ENCODE measurements at regions not wholly inside any gene's neighbourhood (a gene's known extent, or its start where the extent isn't known, plus 50 kb on each side); places are given as distances from the start of the nearest gene placed in this dataset.
"Not testable (repeated sequence)": the region's sequence is repeated elsewhere in the genome, so short reads cannot be mapped to it uniquely, and the experiment has no call there.

- peak; percentile 36 for DNase-seq (ENCODE audit: low spot score)
Observed at GRCh38 chr4:131644619-131645018, 1504.5 kb upstream of the PCDH10 start.

- DNase-seq (ENCODE audit: low spot score), result no peak
Observed at GRCh38 chr4:131649227-131649626, 1499.9 kb upstream of the PCDH10 start.

- no peak for DNase-seq (ENCODE audit: low spot score)
Observed at GRCh38 chr4:131650951-131651350, 1498.1 kb upstream of the PCDH10 start.

DNA sequence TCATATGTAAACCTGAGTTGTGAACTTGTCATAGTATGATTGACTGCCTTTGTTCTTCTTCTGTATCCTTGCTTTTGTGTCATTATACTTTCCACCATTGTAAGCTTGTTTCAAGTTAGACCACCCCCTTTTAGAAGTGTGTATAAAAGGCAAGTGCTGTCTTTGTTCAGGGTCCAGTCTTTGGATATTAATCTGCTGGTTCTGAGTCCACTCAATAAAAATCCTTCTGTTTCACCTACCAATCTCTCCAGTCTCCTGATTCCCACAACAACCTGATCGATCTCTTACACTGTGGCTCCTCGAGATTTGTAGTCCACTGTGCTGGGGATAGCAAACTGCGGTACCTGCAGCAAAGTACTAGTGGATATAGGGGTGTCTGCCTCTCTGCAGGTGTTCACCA lies 1465.8 kb upstream of the PCDH10 start:
- DNase-seq (ENCODE audit: low spot score), result not testable (repeated sequence)

DNA sequence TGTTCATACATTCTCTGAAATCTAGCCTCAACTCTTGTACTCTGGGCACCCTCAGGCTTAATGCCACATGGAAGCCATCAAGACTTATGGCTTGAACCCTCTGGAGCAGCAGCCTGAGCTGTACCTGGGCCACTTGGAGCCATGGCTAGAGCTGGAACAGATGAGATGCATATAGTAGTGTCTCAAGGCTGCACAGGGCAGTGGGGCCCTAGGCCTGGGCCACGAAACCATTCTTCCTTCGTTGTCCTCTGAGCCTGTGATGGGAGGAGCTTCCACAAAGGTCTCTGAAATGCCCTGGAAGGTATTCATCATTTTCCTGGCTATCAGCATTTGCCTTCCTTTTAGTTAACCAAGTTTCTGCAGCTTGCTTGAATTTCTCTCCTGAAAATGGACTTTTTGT lies 1427.2 kb upstream of the PCDH10 start:
- DNase-seq (ENCODE audit: low spot score), result no peak

DNA sequence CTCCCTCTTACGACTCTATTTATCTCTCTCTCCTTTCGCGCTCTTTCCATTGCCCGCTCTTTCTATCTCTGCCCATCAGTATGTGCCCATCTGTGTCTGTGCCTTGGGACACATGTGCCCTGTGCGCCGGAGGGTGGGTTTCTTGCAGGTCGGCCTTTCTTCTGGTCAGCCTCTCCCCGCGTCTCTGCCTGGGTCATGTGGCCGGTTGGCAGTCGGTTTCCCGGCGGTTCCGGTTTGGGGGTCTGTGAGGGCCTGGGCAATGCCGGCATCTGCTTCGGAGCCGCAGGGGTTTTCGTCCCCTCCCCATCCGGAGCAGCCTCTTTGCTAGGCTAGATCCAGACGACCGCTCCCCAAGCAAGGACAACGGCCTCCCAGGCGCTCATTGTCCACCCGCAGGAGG lies 1426.0 kb upstream of the PCDH10 start:
- not testable (repeated sequence) for DNase-seq (ENCODE audit: low spot score)

- peak; percentile 70 for DNase-seq (ENCODE audit: low spot score)
Observed at GRCh38 chr4:131724847-131725246, 1424.2 kb upstream of the PCDH10 start.

DNA sequence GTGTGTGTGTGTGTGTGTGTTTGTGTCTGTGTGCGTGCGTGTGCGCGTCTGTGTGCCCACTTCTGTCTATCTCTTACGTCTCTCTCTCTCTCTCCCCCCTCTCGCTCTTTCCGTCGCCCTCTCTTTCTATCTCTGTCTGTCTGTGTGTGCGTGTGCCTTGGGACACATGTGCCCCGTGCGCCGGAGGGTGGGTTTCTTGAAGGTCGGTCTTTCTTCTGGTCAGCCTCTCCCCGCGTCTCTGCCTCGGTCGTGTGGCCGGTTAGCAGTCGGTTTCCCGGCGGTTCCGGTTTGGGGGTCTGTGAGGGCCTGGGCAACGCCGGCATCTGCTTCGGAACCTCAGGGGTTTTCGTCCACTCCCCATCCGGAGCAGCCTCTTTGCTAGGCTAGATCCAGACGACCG lies 1423.6 kb upstream of the PCDH10 start:
- not testable (repeated sequence) for DNase-seq (ENCODE audit: low spot score)

- DNase-seq (ENCODE audit: low spot score), result not testable (repeated sequence)
Observed at GRCh38 chr4:131726940-131727339, 1422.2 kb upstream of the PCDH10 start.

- not testable (repeated sequence) for DNase-seq (ENCODE audit: low spot score)
Observed at GRCh38 chr4:131727418-131727817, 1421.7 kb upstream of the PCDH10 start.

- not testable (repeated sequence) for DNase-seq (ENCODE audit: low spot score)
Observed at GRCh38 chr4:131729205-131729604, 1419.9 kb upstream of the PCDH10 start.

DNA sequence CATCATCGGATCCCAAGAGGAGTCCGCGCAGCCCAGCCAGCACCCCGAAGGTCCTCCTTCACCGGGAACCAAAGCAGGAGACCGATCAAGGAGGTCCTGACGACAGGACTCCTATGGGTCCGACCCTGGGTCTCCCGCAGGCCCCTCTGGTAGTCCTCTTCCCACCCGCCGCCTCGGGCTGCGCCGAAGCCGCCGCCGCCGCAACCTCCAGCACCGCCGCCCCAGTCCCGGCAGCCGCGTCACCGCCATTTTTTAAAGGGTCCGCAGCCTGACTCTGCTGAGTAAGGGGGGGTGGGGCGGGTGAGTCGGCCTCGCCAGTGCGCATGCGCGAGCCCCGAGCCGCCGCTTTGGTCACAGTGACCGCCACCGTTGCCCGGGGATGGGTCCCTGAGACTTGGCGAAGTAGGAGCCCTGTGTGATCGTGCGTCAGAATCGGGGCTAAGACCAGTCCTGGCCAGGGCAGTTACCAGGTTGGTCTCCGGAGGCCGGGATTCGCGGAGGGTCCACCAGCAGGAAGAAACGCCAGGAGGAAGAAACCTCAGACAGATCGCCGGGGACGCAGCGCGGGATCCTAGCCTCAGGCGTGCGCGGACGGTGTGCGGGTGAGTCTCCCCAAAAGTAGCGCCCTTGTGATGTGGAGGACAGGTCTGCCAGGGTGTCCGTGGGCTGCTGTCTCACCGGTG lies 1419.2 kb upstream of the PCDH10 start:
- DNase-seq (ENCODE audit: low spot score), result not testable (repeated sequence)

DNA sequence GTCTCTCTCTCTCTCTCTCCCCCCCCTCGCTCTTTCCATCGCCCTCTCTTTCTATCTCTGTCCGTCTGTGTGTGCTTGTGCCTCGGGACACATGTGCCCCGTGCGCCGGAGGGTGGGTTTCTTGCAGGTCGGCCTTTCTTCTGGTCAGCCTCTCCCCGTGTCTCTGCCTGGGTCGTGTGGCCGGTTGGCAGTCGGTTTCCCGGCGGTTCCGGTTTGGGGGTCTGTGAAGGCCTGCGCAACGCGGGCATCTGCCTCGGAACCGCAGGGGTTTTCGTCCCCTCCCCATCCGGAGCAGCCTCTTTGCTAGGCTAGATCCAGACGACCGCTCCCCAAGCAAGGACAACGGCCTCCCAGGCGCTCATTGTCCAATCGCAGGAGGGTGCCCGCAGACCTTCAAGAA lies 1418.5 kb upstream of the PCDH10 start:
- DNase-seq (ENCODE audit: low spot score), result not testable (repeated sequence)

- DNase-seq (ENCODE audit: low spot score), result not testable (repeated sequence)
Observed at GRCh38 chr4:131732034-131732630, 1417.0 kb upstream of the PCDH10 start.

- not testable (repeated sequence) for DNase-seq (ENCODE audit: low spot score)
Observed at GRCh38 chr4:131734321-131734720, 1414.8 kb upstream of the PCDH10 start.

GRCh38 chr4:131734851-131735385 lies 1414.2 kb upstream of the PCDH10 start:
- DNase-seq (ENCODE audit: low spot score), result not testable (repeated sequence)

GRCh38 chr4:131738991-131739390 lies 1410.1 kb upstream of the PCDH10 start:
- DNase-seq (ENCODE audit: low spot score), result not testable (repeated sequence)

- not testable (repeated sequence) for DNase-seq (ENCODE audit: low spot score)
Observed at GRCh38 chr4:131741836-131742235, 1407.3 kb upstream of the PCDH10 start.

DNA sequence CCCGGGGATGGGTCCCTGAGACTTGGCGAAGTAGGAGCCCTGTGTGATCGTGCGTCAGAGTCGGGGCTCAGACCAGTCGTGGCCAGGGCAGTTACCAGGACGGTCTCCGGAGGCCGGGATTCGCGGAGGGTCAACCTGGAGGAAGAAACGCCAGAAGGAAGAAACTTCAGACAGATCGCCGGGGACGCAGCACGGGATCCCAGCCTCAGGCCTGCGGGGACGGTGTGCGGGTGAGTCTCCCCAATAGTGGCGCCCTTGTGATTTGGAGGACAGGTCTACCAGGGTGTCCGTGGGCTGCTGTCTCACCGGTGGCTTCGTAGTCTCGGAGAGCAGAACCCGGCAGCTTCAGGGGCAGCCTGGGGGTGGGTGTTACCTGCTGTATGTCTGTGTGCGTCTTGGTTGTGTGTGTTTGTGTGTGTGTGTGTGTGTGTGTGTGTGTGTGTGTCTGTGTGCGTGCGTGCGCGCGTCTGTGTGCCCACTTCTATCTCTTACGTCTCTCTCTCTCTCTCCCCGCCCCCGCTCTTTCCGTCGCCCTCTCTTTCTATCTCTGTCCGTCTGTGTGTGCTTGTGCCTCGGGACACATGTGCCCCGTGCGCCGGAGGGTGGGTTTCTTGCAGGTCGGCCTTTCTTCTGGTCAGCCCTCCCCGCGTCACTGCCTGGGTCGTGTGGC lies 1406.4 kb upstream of the PCDH10 start:
- not testable (repeated sequence) for DNase-seq (ENCODE audit: low spot score)

GRCh38 chr4:131743348-131743747 lies 1405.7 kb upstream of the PCDH10 start:
- DNase-seq (ENCODE audit: low spot score), result not testable (repeated sequence)

DNA sequence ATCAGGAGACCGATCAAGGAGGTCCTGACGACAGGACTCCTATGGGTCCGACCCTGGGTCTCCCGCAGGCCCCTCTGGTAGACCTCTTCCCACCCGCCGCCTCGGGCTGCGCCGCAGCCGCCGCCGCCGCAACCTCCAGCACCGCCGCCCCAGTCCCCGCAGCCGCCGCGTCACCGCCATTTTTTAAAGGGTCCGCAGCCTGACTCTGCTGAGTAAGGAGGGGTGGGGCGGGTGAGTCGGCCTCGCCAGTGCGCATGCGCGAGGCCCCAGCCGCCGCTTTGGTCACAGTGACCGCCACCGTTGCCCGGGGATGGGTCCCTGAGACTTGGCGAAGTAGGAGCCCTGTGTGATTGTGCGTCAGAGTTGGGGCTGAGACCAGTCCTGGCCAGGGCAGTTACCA lies 1401.9 kb upstream of the PCDH10 start:
- not testable (repeated sequence) for DNase-seq (ENCODE audit: low spot score)

DNA sequence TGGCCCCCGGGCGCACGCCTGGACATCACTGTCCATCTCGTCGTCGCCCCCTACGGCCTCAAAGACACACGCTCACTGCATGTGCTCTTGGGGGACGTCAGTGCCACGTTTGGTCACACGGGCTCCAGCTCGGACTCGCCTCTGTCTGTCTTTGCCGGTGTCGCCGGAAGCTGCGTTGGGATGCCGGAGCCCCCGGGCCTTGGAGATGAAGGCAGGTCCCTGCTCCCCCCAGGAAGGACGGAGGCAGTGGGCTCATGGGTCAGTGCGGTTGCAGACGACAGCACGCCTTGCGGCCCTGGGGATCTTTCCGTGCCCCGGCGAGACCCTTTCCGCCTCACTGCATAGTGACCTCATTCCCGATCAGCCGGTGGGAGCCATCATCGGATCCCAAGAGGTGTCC lies 1399.9 kb upstream of the PCDH10 start:
- not testable (repeated sequence) for DNase-seq (ENCODE audit: low spot score)

- DNase-seq (ENCODE audit: low spot score), result peak; percentile 0
Observed at GRCh38 chr4:131750006-131750405, 1399.1 kb upstream of the PCDH10 start.
